Mucosa of stomach (tissue), 1 donor: ENCODE measurements at regions not wholly inside any gene's neighbourhood (a gene's known extent, or its start where the extent isn't known, plus 50 kb on each side); places are given as distances from the start of the nearest gene placed in this dataset.
"Not testable (repeated sequence)": the region's sequence is repeated elsewhere in the genome, so short reads cannot be mapped to it uniquely, and the experiment has no call there.

Source experiments
- H3K27me3 ChIP-seq: one replicate; pipeline ENCODE4 v1.7.0; 2013; ENCODE audit warnings: mild to moderate bottlenecking, low read length; ENCODE audit not compliant: control insufficient read depth, insufficient read depth
- H3K36me3 ChIP-seq: one replicate; pipeline ENCODE4 v1.7.0; 2013; ENCODE audit warnings: low read length; ENCODE audit not compliant: control insufficient read depth, insufficient read depth
- H3K4me1 ChIP-seq: one replicate; pipeline ENCODE4 v1.7.0; 2013; ENCODE audit warnings: mild to moderate bottlenecking, low read length; ENCODE audit not compliant: control insufficient read depth, insufficient read depth
- H3K4me3 ChIP-seq: one replicate; pipeline ENCODE4 v1.7.0; 2013; ENCODE audit warnings: low read length
- H3K9ac ChIP-seq: one replicate; pipeline ENCODE4 v1.7.0; 2013; ENCODE audit warnings: mild to moderate bottlenecking, low read length, moderate library complexity
- H3K9me3 ChIP-seq: one replicate; pipeline ENCODE4 v1.7.0; 2013; ENCODE audit warnings: mild to moderate bottlenecking, low read length, moderate library complexity; ENCODE audit not compliant: control insufficient read depth
- donor health status: Pancreatic carcinoma.

- H3K9me3 ChIP-seq: no peaks in the 10 kb centered on the region
- H3K4me3 ChIP-seq: no peak overlapping the region
- H3K36me3 ChIP-seq: no peaks in the 10 kb centered on the region
- H3K9ac ChIP-seq: no peak overlapping the region
- H3K4me1 ChIP-seq: no peaks in the 10 kb centered on the region
- H3K27me3 ChIP-seq: no peaks in the 10 kb centered on the region
Measured at GRCh38 chr12:97968641-97969197, 506.1 kb downstream of the RMST start.

GRCh38 chr12:97977870-97978405, 515.3 kb downstream of the RMST start:
- Histone ChIP-seq H3K4me1 (no peaks in the 10 kb centered on the region), H3K9me3 (no peaks in the 10 kb centered on the region), H3K27me3 (no peaks in the 10 kb centered on the region), H3K4me3 (no peak overlapping the region), H3K36me3 (no peaks in the 10 kb centered on the region), H3K9ac (no peak overlapping the region)

- no peaks in the 10 kb centered on the region for H3K36me3 ChIP-seq
- H3K4me3 ChIP-seq: no peak overlapping the region
- no peaks in the 10 kb centered on the region for H3K9me3 ChIP-seq
- H3K4me1 ChIP-seq: no peaks in the 10 kb centered on the region
- no peak overlapping the region for H3K9ac ChIP-seq
- no peaks in the 10 kb centered on the region for H3K27me3 ChIP-seq
Measured at GRCh38 chr12:97982684-97983083, 520.1 kb downstream of the RMST start.

GRCh38 chr12:97983796-97984195, 521.2 kb downstream of the RMST start:
- no peak overlapping the region for H3K4me3 ChIP-seq
- no peaks in the 10 kb centered on the region for H3K9me3 ChIP-seq
- H3K36me3 ChIP-seq: no peaks in the 10 kb centered on the region
- no peak overlapping the region for H3K9ac ChIP-seq
- no peaks in the 10 kb centered on the region for H3K27me3 ChIP-seq
- no peaks in the 10 kb centered on the region for H3K4me1 ChIP-seq

- Histone ChIP-seq H3K4me3 (no peak overlapping the region), H3K4me1 (no peaks in the 10 kb centered on the region), H3K9me3 (no peaks in the 10 kb centered on the region), H3K9ac (no peak overlapping the region), H3K36me3 (no peaks in the 10 kb centered on the region), H3K27me3 (no peaks in the 10 kb centered on the region)
Measured at GRCh38 chr12:97984436-97984835, 521.8 kb downstream of the RMST start.

GRCh38 chr12:97984974-97985580, 522.5 kb downstream of the RMST start:
- Histone ChIP-seq H3K9me3 (no peaks in the 10 kb centered on the region), H3K4me1 (no peaks in the 10 kb centered on the region), H3K36me3 (no peaks in the 10 kb centered on the region), H3K9ac (no peak overlapping the region), H3K27me3 (no peaks in the 10 kb centered on the region), H3K4me3 (no peak overlapping the region)

- no peak overlapping the region for H3K9ac ChIP-seq
- H3K27me3 ChIP-seq: no peaks in the 10 kb centered on the region
- no peaks in the 10 kb centered on the region for H3K36me3 ChIP-seq
Measured at GRCh38 chr12:97985834-97986233, 523.2 kb downstream of the RMST start.

GRCh38 chr12:97988588-97988987, 526.0 kb downstream of the RMST start:
- H3K4me1 ChIP-seq, H3K27me3 ChIP-seq, H3K36me3 ChIP-seq, H3K4me3 ChIP-seq, H3K9me3 ChIP-seq, H3K9ac ChIP-seq: not testable (repeated sequence)

More at GRCh38 chr12:97985834-97986233, 523.2 kb downstream of the RMST start:
- no peaks in the 10 kb centered on the region for H3K9me3 ChIP-seq
- H3K4me3 ChIP-seq: no peak overlapping the region
- H3K4me1 ChIP-seq: no peaks in the 10 kb centered on the region

GRCh38 chr12:97989366-97989940, 525.9 kb upstream of the TMPO start:
- no peak overlapping the region for H3K4me3 ChIP-seq
- no peak overlapping the region for H3K9ac ChIP-seq
- no peaks in the 10 kb centered on the region for H3K36me3 ChIP-seq
- no peaks in the 10 kb centered on the region for H3K27me3 ChIP-seq
- no peaks in the 10 kb centered on the region for H3K4me1 ChIP-seq
- no peaks in the 10 kb centered on the region for H3K9me3 ChIP-seq

- Histone ChIP-seq H3K9me3 (no peaks in the 10 kb centered on the region), H3K36me3 (no peaks in the 10 kb centered on the region), H3K4me3 (no peak overlapping the region), H3K27me3 (no peaks in the 10 kb centered on the region), H3K9ac (no peak overlapping the region), H3K4me1 (no peaks in the 10 kb centered on the region)
Measured at GRCh38 chr12:97994746-97995484, 520.5 kb upstream of the TMPO start.

GRCh38 chr12:97995559-97995958, 519.8 kb upstream of the TMPO start:
- Histone ChIP-seq H3K4me1 (no peaks in the 10 kb centered on the region), H3K9ac (no peak overlapping the region), H3K9me3 (no peaks in the 10 kb centered on the region), H3K36me3 (no peaks in the 10 kb centered on the region), H3K27me3 (no peaks in the 10 kb centered on the region), H3K4me3 (no peak overlapping the region)

- no peak overlapping the region for H3K9ac ChIP-seq
Measured at GRCh38 chr12:98001430-98001829, 514.0 kb upstream of the TMPO start.

More at GRCh38 chr12:98001430-98001829, 514.0 kb upstream of the TMPO start:
- Histone ChIP-seq H3K4me1 (no peaks in the 10 kb centered on the region), H3K27me3 (no peaks in the 10 kb centered on the region), H3K4me3 (no peak overlapping the region), H3K36me3 (no peaks in the 10 kb centered on the region), H3K9me3 (no peaks in the 10 kb centered on the region)
